GM10248 (cell line): ENCODE measurements at regions not wholly inside any gene's neighbourhood (a gene's known extent, or its start where the extent isn't known, plus 50 kb on each side); places are given as distances from the start of the nearest gene placed in this dataset.
"Not testable (repeated sequence)": the region's sequence is repeated elsewhere in the genome, so short reads cannot be mapped to it uniquely, and the experiment has no call there.

Experiments used
- CTCF ChIA-PET: fragments of 300-600 bp; sonication (Branson Sonifier 250); formaldehyde crosslinking; extraction: SDS; loops from one replicate; lab custom pipeline; 2021; ENCODE audit warnings: antibody characterized with exemption; lab: Yijun Ruan, JAX
- POLR2A ChIA-PET: fragments of 350-650 bp; sonication (Branson Sonifier 250); formaldehyde crosslinking; extraction: SDS; loops from one replicate; lab custom pipeline; 2020; ENCODE audit warnings: antibody characterized with exemption; lab: Yijun Ruan, JAX
- DNase-seq: peaks from one replicate; pipeline ENCODE4 v3.0.0; 2012; ENCODE audit errors: extremely low spot score
- CTCF ChIP-seq: IDR thresholded peaks from 2 replicates; pipeline ENCODE4 v1.5.1; 2012; ENCODE audit warnings: mild to moderate bottlenecking, low read depth; ENCODE audit errors: extremely low read depth, missing control alignments, control extremely low read depth

DNA sequence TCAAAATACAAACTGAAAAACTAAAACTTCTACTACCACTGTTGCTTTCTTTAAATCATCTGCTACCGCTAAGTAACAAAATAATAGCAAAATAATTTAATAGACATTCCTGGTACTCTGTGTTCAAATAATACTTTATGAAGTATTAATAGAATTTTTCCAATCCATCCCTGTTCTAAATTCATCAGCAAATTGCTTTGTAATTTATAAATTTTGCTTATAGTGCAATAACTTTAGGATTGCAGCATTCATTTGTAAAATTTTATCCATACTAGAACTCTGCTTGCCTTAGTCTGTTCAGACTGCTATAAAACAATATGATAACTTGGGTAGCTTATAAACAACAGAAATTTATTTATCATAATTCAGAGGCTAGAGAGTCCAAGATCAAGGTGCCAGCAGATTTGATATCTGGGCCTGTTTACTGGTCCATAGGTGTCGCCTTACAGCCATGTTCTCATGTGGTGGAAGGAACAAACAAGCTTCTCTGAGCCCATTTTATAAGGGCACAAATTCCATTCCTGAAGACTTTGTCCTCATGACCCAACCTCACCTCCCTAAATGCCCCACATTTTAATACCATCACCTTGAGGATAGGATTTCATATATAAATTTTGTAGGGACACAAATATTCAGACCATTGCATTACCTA lies 415.1 kb upstream of the MAP2 start:
- no peak for DNase-seq
- POLR2A ChIA-PET, result no interaction called here

GRCh38 chr2:209018633-209019032 lies 405.2 kb upstream of the MAP2 start:
- POLR2A ChIA-PET, DNase-seq, CTCF ChIA-PET: not testable (repeated sequence)

More for the DNA sequence above, 415.1 kb upstream of the MAP2 start:
- no peak for TF ChIP-seq CTCF
- CTCF ChIA-PET, result no interaction called here

- ChIA-PET POLR2A (no interaction called here), CTCF (interaction anchor here (0.9 kb wide), 1 partner anchor 31 kb away, joined by 3 read pairs; no protein-coding TSS in a partner anchor)
- no peak for TF ChIP-seq CTCF
- no peak for DNase-seq
Measured at GRCh38 chr2:209029249-209029648, 394.6 kb upstream of the MAP2 start.

- POLR2A ChIA-PET, result no interaction called here
- TF ChIP-seq CTCF, result no peak
- CTCF ChIA-PET, result no interaction called here
- no peak for DNase-seq
Measured at GRCh38 chr2:209044307-209044706, 379.5 kb upstream of the MAP2 start.

- POLR2A ChIA-PET, result no interaction called here
- TF ChIP-seq CTCF, result no peak
Measured at GRCh38 chr2:209046163-209046562, 377.7 kb upstream of the MAP2 start.

GRCh38 chr2:209049608-209050007 lies 374.2 kb upstream of the MAP2 start:
- no peak for DNase-seq
- no peak for TF ChIP-seq CTCF
- CTCF ChIA-PET, result no interaction called here
- POLR2A ChIA-PET, result no interaction called here

More at GRCh38 chr2:209046163-209046562, 377.7 kb upstream of the MAP2 start:
- no peak for DNase-seq
- CTCF ChIA-PET, result no interaction called here

- TF ChIP-seq CTCF, result no peak
- CTCF ChIA-PET, result interaction anchor here (2.5 kb wide), 1 partner anchor 11 kb away, joined by 12 read pairs; no protein-coding TSS in a partner anchor
- DNase-seq, result no peak
- POLR2A ChIA-PET, result no interaction called here
Measured at GRCh38 chr2:209062210-209062609, 361.6 kb upstream of the MAP2 start.
